ENCODE measurements at regions not wholly inside any gene's neighbourhood (a gene's known extent, or its start where the extent isn't known, plus 50 kb on each side); places are given as distances from the start of the nearest gene placed in this dataset.

DNA sequence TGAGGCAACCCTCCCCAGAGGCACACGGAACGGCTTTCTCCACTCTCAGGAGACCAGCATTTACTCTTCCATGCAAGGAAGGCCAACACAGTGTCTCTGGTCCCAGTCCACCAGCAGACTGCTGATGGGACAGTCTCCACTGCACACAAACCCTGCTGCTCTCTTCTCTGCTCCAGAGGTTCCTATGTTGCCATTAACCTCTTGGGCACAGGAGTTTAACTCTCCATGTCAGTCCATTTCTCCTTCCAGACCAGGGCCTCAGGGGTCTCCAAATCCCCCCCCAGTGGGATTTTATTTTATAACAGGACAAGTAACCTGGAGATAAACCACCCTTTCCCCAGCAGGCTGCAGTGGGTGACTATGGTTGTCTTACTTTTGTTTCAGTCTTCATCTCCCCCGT, 452.5 kb downstream of the GADD45G start:
- H3K4me1 ChIP-seq = no peaks in the 10 kb centered on the region
- 71 to 94% methylated on average over 3 of the region's 3 CpGs for WGBS, 2 donors (ENCODE audit: low coverage in 1 of 2)
- H3K36me3 ChIP-seq = no peaks in the 10 kb centered on the region
- no peaks in the 10 kb centered on the region for H3K27me3 ChIP-seq
- no peaks in the 10 kb centered on the region for H3K9me3 ChIP-seq
- TF ChIP-seq POLR2AphosphoS5 (IDR thresholded peaks at IDR 0.05) = no peak
- H3K4me3 ChIP-seq = no peak overlapping the region
- intact Hi-C loops (cut with DNase I; ENCODE audit: low total_unique reads) (no loop called here), in situ Hi-C loops (cut with MboI; ENCODE audit: low pct_ligation_motif_present in 1 of 4, low pct_unique_long_range_greater_than_20kb in 1 of 4, low sequenced_read_pairs in 3 of 4) (no loop called here)
- no peak overlapping the region for H3K27ac ChIP-seq
- DNase-seq = no peak

- H3K4me3 ChIP-seq = no peak overlapping the region
- in situ Hi-C loops (cut with MboI; ENCODE audit: low pct_ligation_motif_present in 1 of 4, low pct_unique_long_range_greater_than_20kb in 1 of 4, low sequenced_read_pairs in 3 of 4) (no loop called here), intact Hi-C loops (cut with DNase I; ENCODE audit: low total_unique reads) (no loop called here)
- no peaks in the 10 kb centered on the region for H3K36me3 ChIP-seq
- WGBS, 2 donors (ENCODE audit: low coverage in 1 of 2) = 85% methylated on average over 6 of the region's 6 CpGs; no CpG with 5 or more reads in 1 of the 2 donors
- H3K27ac ChIP-seq = no peak overlapping the region
- TF ChIP-seq EP300 (IDR thresholded peaks at IDR 0.05; ENCODE audit: low read depth) (no peak), POLR2A (IDR thresholded peaks at IDR 0.05) (no peak), CTCF (IDR thresholded peaks at IDR 0.05) (no peak), POLR2AphosphoS5 (IDR thresholded peaks at IDR 0.05) (no peak)
- no peaks in the 10 kb centered on the region for H3K4me1 ChIP-seq
- H3K9me3 ChIP-seq = no peaks in the 10 kb centered on the region
- H3K27me3 ChIP-seq = no peaks in the 10 kb centered on the region
- DNase-seq = no peak
Observed at GRCh38 chr9:90058182-90058763, 453.5 kb downstream of the GADD45G start.

DNA sequence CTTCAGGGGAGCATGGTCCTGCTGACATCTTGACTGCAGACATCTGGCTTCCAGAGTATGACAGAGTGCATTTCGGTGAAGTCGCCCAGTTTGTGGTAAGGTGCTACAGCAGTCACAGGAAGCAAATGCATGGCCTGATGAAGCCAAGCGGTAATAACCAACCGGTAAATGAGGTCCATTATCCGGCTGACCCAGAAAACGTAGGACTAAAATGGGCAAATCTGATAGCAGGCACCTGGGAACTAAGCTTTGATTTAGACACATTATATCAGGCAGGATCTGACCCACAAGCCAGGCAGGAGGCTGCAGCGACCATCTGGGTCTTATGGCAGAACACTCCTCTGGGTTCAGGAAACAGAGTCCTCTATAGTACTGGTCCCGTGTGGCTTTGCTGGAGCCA, 454.6 kb downstream of the GADD45G start:
- 90% methylated on average over 8 of the region's 8 CpGs; no CpG with 5 or more reads in 1 of the 2 donors for WGBS, 2 donors (ENCODE audit: low coverage in 1 of 2)
- DNase-seq = no peak
- no peak for TF ChIP-seq POLR2A (IDR thresholded peaks at IDR 0.05)
- TF ChIP-seq POLR2AphosphoS5 (IDR thresholded peaks at IDR 0.05) = no peak
- TF ChIP-seq CTCF (IDR thresholded peaks at IDR 0.05) = no peak
- TF ChIP-seq EP300 (IDR thresholded peaks at IDR 0.05; ENCODE audit: low read depth) = no peak
- intact Hi-C loops (cut with DNase I; ENCODE audit: low total_unique reads) = no loop called here
- no peak overlapping the region for H3K4me3 ChIP-seq
- H3K36me3 ChIP-seq = no peaks in the 10 kb centered on the region
- no peak overlapping the region for H3K27ac ChIP-seq
- no peaks in the 10 kb centered on the region for H3K27me3 ChIP-seq
- no peaks in the 10 kb centered on the region for H3K4me1 ChIP-seq
- H3K9me3 ChIP-seq = no peaks in the 10 kb centered on the region
- in situ Hi-C loops (cut with MboI; ENCODE audit: low pct_ligation_motif_present in 1 of 4, low pct_unique_long_range_greater_than_20kb in 1 of 4, low sequenced_read_pairs in 3 of 4) = no loop called here

DNA sequence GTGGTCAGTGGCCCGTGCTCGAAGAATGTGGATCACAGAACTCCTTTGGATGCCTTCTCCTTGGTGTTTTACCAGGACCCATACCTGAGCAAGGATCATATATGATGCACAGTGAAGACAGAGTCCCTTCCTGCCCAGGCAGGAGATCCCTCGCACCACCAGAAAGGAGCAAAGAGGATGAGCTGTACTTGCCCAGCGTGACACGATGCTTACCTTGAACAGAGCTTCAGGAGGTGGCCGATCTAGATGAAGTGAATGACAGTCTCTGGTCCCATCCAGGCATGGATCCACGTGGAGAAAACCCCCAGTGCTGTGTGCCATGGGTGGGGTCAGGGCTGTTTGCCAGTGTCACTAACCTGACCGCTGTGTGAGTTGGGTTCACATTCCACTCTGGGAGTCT, 455.4 kb downstream of the GADD45G start:
- Histone ChIP-seq H3K27ac (no peak overlapping the region), H3K27me3 (no peaks in the 10 kb centered on the region), H3K4me3 (no peak overlapping the region), H3K4me1 (no peaks in the 10 kb centered on the region), H3K36me3 (no peaks in the 10 kb centered on the region), H3K9me3 (no peaks in the 10 kb centered on the region)
- intact Hi-C loops (cut with DNase I; ENCODE audit: low total_unique reads) (no loop called here), in situ Hi-C loops (cut with MboI; ENCODE audit: low pct_ligation_motif_present in 1 of 4, low pct_unique_long_range_greater_than_20kb in 1 of 4, low sequenced_read_pairs in 3 of 4) (no loop called here)
- no peak for DNase-seq
- WGBS, 2 donors (ENCODE audit: low coverage in 1 of 2) = 77% methylated on average over 8 of the region's 8 CpGs; no CpG with 5 or more reads in 1 of the 2 donors
- TF ChIP-seq POLR2A (IDR thresholded peaks at IDR 0.05) = no peak
- TF ChIP-seq EP300 (IDR thresholded peaks at IDR 0.05; ENCODE audit: low read depth) = no peak
- TF ChIP-seq CTCF (IDR thresholded peaks at IDR 0.05) = no peak
- TF ChIP-seq POLR2AphosphoS5 (IDR thresholded peaks at IDR 0.05) = no peak

GRCh38 chr9:90061187-90061586, 456.4 kb downstream of the GADD45G start:
- H3K27ac ChIP-seq = no peak overlapping the region
- H3K4me3 ChIP-seq = no peak overlapping the region
- H3K9me3 ChIP-seq = no peaks in the 10 kb centered on the region
- H3K27me3 ChIP-seq = no peaks in the 10 kb centered on the region
- no peak for TF ChIP-seq POLR2AphosphoS5 (IDR thresholded peaks at IDR 0.05)
- no peak for TF ChIP-seq POLR2A (IDR thresholded peaks at IDR 0.05)
- TF ChIP-seq CTCF (IDR thresholded peaks at IDR 0.05) = no peak
- no peak for TF ChIP-seq EP300 (IDR thresholded peaks at IDR 0.05; ENCODE audit: low read depth)
- no peaks in the 10 kb centered on the region for H3K4me1 ChIP-seq
- in situ Hi-C loops (cut with MboI; ENCODE audit: low pct_ligation_motif_present in 1 of 4, low pct_unique_long_range_greater_than_20kb in 1 of 4, low sequenced_read_pairs in 3 of 4) (no loop called here), intact Hi-C loops (cut with DNase I; ENCODE audit: low total_unique reads) (no loop called here)
- WGBS, 2 donors (ENCODE audit: low coverage in 1 of 2) = 87% methylated on average over 1 of the region's 1 CpG; no CpG with 5 or more reads in 1 of the 2 donors
- no peak for DNase-seq
- no peaks in the 10 kb centered on the region for H3K36me3 ChIP-seq
